GM12874 (cell line): ENCODE measurements at regions not wholly inside any gene's neighbourhood (a gene's known extent, or its start where the extent isn't known, plus 50 kb on each side); places are given as distances from the start of the nearest gene placed in this dataset.

Source experiments
- CTCF ChIP-seq: IDR thresholded peaks from 2 replicates; pipeline ENCODE4 v1.5.1; 2011; ENCODE audit warnings: low read depth, mild to moderate bottlenecking, control low read depth, low read length, moderate library complexity; ENCODE audit not compliant: insufficient read depth

- no peak for TF ChIP-seq CTCF
Measured at GRCh38 chr4:153068751-153069150, 132.6 kb downstream of the FHDC1 start.

- no peak for TF ChIP-seq CTCF
Measured at GRCh38 chr4:153071958-153072598, 132.2 kb upstream of the TRIM2 start.

- TF ChIP-seq CTCF = no peak
Measured at GRCh38 chr4:153072661-153073060, 131.6 kb upstream of the TRIM2 start.

- TF ChIP-seq CTCF = no peak
Measured at GRCh38 chr4:153074486-153074885, 129.8 kb upstream of the TRIM2 start.

- no peak for TF ChIP-seq CTCF
Measured at GRCh38 chr4:153074936-153075630, 129.2 kb upstream of the TRIM2 start.

- no peak for TF ChIP-seq CTCF
Measured at GRCh38 chr4:153075836-153076518, 128.3 kb upstream of the TRIM2 start.

GRCh38 chr4:153076861-153077260, 127.4 kb upstream of the TRIM2 start:
- no peak for TF ChIP-seq CTCF
